GM13976 (cell line): ENCODE measurements at regions not wholly inside any gene's neighbourhood (a gene's known extent, or its start where the extent isn't known, plus 50 kb on each side); places are given as distances from the start of the nearest gene placed in this dataset.

Source experiments
- DNase-seq: peaks from one replicate; pipeline ENCODE4 v3.0.0; 2012; ENCODE audit warnings: low spot score
- in situ Hi-C: fragments of 300-500 bp; cut with MboI; formaldehyde crosslinking; loops from one replicate; pipeline ENCODE4 v1.12.0; 2022; ENCODE audit warnings: low sequenced_read_pairs, mixed read lengths, inconsistent platforms; ENCODE audit not compliant: unreplicated experiment
- TF ChIP-seq, protein P1 (sequence below): IDR thresholded peaks from 2 replicates; pipeline ENCODE4 v1.5.1; 2012; ENCODE audit warnings: borderline replicate concordance, mild to moderate bottlenecking; ENCODE audit not compliant: insufficient read depth; ENCODE audit errors: extremely low read depth, missing control alignments, control extremely low read depth

DNA sequence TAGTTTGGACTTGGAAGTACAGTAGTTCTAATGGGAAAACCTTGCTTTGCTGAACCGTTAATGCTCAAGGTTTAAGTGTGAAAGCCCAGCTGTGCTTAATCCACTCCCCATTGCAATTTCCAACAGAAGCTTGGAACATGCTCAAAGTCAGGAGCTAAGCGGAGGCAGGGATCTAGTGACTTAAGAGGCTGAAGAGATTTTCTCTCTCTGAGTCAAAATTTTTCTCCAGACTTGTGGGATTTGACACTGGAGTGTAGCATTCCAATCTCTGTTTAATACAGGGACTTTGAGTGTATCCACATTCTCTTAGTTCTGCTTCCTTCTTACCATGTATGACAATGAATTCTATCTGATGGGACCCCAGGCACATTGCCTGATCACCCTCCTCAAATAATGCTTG is 471.8 kb downstream of the KIF4B start:
- in situ Hi-C loops: no loop called here
- no peak for DNase-seq
- TF ChIP-seq, protein P1, sequence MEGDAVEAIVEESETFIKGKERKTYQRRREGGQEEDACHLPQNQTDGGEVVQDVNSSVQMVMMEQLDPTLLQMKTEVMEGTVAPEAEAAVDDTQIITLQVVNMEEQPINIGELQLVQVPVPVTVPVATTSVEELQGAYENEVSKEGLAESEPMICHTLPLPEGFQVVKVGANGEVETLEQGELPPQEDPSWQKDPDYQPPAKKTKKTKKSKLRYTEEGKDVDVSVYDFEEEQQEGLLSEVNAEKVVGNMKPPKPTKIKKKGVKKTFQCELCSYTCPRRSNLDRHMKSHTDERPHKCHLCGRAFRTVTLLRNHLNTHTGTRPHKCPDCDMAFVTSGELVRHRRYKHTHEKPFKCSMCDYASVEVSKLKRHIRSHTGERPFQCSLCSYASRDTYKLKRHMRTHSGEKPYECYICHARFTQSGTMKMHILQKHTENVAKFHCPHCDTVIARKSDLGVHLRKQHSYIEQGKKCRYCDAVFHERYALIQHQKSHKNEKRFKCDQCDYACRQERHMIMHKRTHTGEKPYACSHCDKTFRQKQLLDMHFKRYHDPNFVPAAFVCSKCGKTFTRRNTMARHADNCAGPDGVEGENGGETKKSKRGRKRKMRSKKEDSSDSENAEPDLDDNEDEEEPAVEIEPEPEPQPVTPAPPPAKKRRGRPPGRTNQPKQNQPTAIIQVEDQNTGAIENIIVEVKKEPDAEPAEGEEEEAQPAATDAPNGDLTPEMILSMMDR: no peak

DNA sequence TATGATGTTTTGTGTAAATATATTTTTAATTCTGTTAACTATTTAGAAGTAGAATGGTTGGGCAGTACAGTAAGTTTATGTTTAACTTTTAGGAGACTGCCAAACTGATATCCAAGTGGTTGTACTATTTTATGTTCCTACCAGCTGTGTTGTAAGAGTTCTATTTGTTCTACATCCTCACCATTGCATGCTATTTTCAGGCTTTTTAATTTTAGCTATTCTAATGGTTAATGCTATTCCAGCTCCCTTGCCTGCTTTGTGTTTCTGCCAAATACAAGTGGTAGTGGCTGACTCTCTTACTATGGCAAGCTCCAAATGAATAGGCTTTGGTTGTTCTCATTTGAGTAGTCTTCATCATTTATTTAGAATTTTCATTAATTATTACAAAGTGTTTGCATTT is 476.4 kb downstream of the KIF4B start:
- no peak for DNase-seq
- in situ Hi-C loops: no loop called here
- TF ChIP-seq, protein P1: no peak

DNA sequence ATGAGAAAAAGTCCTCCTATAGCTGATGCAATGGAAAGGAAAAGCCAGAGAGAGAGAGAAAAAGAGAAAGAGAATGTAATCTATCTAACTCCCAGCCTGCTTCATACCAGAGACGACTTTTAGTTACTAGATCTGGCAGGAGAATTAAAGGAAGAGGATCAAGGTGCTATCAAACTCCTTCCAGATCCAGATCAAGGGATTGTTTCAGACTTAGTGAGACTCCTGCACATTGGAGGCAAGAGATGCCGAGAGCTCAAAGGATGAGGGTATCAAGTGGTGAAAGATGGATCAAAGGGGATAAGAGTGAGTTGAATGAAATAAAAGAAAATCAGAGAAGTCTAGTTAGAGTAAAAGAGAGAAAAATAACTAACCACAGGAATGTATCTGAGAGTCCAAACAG is 478.6 kb downstream of the KIF4B start:
- TF ChIP-seq, protein P1: no peak
- in situ Hi-C loops: no loop called here
- no peak for DNase-seq

DNA sequence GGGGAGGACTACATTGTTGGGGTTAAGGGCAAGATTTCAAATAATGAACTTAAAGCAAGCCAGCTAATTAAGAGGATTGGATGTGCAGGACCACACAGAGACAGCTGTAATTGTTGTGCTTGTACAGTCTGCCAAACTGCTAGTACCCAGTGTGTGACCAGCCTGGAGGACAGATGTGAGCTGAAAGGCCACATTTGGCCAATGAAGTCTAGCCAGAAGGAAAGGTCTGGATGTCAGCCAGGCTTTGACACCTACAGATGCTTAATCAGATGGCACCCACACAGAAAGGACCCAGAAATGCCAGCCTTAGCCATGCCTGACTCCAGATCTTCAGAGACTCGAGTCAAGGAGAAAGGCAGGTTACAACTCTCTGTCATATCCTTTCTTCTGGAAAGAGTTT is 491.1 kb downstream of the KIF4B start:
- in situ Hi-C loops: no loop called here
- TF ChIP-seq, protein P1: no peak
- no peak for DNase-seq

DNA sequence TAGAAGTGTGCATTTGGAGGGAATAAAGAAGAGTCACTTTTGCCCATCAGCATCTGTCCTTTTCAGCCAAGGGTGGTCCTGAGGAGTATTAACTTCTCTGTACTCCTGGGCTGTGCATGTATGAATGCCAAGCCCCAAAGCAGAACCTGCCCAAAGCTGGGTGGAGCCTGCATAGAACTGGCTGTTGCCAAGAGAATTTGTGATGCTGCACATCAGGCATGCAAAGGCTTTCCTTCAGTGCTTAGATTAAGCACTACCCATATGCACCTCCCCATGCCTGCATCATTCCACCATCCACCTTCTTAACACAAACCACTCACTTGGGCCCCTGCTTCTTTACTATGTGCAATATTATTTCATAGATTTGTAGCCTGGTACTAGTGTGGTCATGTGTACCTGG is 493.8 kb downstream of the KIF4B start:
- DNase-seq: no peak
- TF ChIP-seq, protein P1: no peak
- in situ Hi-C loops: no loop called here

DNA sequence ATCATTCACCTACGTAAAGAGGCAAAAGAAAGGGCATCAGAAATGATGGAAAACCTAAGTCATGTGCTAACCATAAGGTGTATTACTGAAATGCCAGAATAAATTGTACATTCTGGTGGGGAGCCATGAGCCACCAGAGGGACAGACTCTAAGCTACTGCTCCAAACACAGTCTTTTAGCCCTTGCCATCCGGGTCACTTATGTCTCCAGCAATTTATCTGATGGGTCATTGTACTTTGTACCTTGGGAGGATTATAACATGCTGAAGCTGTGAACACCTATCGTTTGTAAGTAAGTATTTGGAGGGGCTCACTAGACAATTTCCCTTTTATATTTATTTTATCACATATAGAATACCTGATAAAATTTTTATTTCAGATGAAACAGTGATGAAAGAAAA is 495.1 kb downstream of the KIF4B start:
- no peak for DNase-seq
- in situ Hi-C loops: no loop called here
- TF ChIP-seq, protein P1: no peak

DNA sequence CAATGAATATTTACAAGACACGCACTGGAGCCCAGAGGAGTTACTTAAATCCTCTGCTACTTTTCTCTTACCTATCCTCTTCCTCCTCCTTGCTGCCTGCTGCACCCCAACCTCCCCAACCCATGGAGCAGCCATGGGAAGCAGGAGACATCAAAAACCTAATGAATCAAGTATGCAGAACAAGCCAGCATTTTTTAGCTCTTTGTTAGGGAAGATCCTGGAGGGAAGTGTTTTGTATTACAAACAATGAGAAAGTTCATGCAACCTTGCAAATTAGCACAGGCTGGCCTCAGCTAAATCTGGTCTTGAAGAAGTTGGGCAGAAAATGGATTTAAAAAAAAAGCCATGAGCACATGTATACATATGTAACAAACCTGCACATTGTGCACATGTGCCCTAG is 498.8 kb downstream of the KIF4B start:
- TF ChIP-seq, protein P1: no peak
- in situ Hi-C loops: no loop called here

More for the DNA sequence above, 498.8 kb downstream of the KIF4B start:
- no peak for DNase-seq
